HG02642 (cell line): ENCODE measurements at regions not wholly inside any gene's neighbourhood (a gene's known extent, or its start where the extent isn't known, plus 50 kb on each side); places are given as distances from the start of the nearest gene placed in this dataset.
"Not testable (repeated sequence)": the region's sequence is repeated elsewhere in the genome, so short reads cannot be mapped to it uniquely, and the experiment has no call there.

Experiments used
- ATAC-seq: cut with Tn5 transposase; IDR thresholded peaks from one replicate; pipeline ENCODE4 v1.9.1; 2021; ENCODE audit warnings: mild to moderate bottlenecking; ENCODE audit not compliant: unreplicated experiment, poor library complexity

GRCh38 chr10:120105492-120105891, 213.0 kb downstream of the SEC23IP start:
- no peak for ATAC-seq

- no peak for ATAC-seq
Observed at GRCh38 chr10:120108916-120109315, 216.4 kb downstream of the SEC23IP start.

GRCh38 chr10:120109725-120110124, 217.2 kb downstream of the SEC23IP start:
- not testable (repeated sequence) for ATAC-seq

- ATAC-seq: no peak
Observed at GRCh38 chr10:120110196-120110595, 217.7 kb downstream of the SEC23IP start.

GRCh38 chr10:120111628-120112027, 219.1 kb downstream of the SEC23IP start:
- no peak for ATAC-seq

GRCh38 chr10:120112809-120113208, 220.3 kb downstream of the SEC23IP start:
- no peak for ATAC-seq

GRCh38 chr10:120115959-120116358, 223.4 kb downstream of the SEC23IP start:
- ATAC-seq: no peak

GRCh38 chr10:120121768-120122167, 229.2 kb downstream of the SEC23IP start:
- no peak for ATAC-seq

- ATAC-seq: no peak
Observed at GRCh38 chr10:120131183-120131582, 238.7 kb downstream of the SEC23IP start.

- no peak for ATAC-seq
Observed at GRCh38 chr10:120132811-120133210, 240.3 kb downstream of the SEC23IP start.

- no peak for ATAC-seq
Observed at GRCh38 chr10:120138689-120139088, 246.2 kb downstream of the SEC23IP start.

GRCh38 chr10:120145107-120145506, 252.6 kb downstream of the SEC23IP start:
- ATAC-seq: no peak

GRCh38 chr10:120156614-120157274, 264.2 kb downstream of the SEC23IP start:
- ATAC-seq: no peak

GRCh38 chr10:120161111-120161510, 268.6 kb downstream of the SEC23IP start:
- ATAC-seq: no peak

- no peak for ATAC-seq
Observed at GRCh38 chr10:120162471-120162870, 269.9 kb downstream of the SEC23IP start.

- ATAC-seq: no peak
Observed at GRCh38 chr10:120172356-120172755, 279.8 kb downstream of the SEC23IP start.

- ATAC-seq: no peak
Observed at GRCh38 chr10:120174491-120174890, 282.0 kb downstream of the SEC23IP start.

GRCh38 chr10:120177330-120177729, 279.7 kb upstream of the PLPP4 start:
- no peak for ATAC-seq

- ATAC-seq: no peak
Observed at GRCh38 chr10:120180160-120180559, 276.9 kb upstream of the PLPP4 start.

- no peak for ATAC-seq
Observed at GRCh38 chr10:120181154-120181553, 275.9 kb upstream of the PLPP4 start.

- no peak for ATAC-seq
Observed at GRCh38 chr10:120182431-120182830, 274.6 kb upstream of the PLPP4 start.

GRCh38 chr10:120183546-120183945, 273.5 kb upstream of the PLPP4 start:
- no peak for ATAC-seq
